ENCODE measurements at regions not wholly inside any gene's neighbourhood (a gene's known extent, or its start where the extent isn't known, plus 50 kb on each side); places are given as distances from the start of the nearest gene placed in this dataset.
"Not testable (repeated sequence)": the region's sequence is repeated elsewhere in the genome, so short reads cannot be mapped to it uniquely, and the experiment has no call there.

- DNase-seq: no peak
These were observed 72.0 kb downstream of the VCAM1 start for GRCh38 chr1:100791586-100791985.

DNA sequence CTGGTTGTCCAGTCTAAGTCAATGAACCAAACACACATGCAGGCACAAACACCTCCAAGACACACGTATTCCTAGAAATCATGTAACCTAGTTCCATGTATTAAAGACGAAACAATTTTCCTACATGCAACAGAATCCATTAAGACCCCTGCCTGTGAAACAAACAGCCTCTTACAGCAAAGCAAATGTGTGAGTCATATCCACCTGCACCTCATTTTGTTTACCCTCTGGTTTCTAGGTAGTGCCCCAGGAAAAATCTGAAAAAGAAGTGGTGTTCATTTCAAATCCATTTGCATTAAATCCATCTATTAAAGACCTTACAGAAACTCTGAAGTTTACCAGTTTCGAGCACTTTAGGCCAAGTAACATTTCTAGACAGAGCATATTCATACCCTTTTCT lies 74.1 kb downstream of the VCAM1 start:
- DNase-seq: no peak

DNA sequence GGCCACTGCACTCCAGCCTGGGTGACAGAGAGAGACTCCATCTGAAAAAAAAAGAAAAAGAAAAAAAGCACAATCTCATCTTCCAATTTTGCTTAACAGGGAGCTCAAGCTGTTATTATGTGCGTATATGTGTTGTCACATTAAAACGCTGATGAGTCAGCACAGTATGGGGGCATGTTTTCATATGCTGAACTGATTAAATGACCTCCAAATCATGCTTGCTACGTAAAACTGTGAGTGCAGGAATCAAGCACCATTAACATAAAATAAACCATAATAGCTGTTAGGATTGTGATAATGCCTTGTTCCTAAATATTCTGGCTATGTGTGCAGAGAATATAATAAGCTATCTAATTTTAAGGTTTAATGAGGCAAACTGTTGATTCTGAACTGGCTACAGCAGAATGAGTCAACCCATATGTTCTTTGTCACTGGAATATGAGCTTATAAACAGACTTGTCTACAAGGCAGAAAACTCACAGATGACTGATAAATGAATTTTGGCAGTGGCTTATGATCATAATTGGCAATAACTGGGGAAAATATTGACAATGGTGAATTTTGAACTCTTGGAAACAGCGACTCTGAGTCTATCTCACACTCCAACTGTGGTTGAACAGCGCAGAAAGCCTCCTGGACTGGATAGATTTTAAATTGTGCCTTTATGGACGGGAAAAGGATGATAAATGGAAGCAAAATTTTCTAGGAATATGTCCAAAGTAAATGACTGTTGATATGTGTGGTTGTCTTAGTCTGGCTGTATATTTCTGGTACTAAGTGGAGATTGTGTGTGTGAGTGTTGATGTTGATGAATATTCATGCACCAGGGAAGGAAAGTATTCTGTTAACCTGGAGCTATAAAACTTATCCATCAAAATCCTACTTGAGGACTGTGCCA lies 75.5 kb downstream of the VCAM1 start:
- peak in 1 of 51 donors; percentile 2 for DNase-seq

DNA sequence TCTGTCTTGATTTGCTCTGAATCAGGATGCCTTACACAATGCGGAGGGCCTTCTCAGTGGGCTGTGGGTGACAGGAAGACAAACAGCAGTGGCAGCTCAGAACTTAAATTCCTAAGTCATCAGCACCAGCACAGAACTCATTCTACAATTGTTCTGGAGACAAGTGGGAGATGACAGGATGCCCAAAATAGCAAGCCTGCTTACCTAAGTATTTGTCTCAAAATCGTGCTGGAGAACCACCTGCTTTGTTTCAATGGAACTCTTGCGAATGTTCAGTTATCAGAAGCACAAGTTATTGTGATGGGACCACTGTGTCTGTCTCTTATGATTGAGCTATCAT lies 76.1 kb downstream of the VCAM1 start:
- DNase-seq: peak in 2 of 51 donors; percentile 2 to 18

GRCh38 chr1:100796046-100796445 lies 76.5 kb downstream of the VCAM1 start:
- DNase-seq: no peak

DNA sequence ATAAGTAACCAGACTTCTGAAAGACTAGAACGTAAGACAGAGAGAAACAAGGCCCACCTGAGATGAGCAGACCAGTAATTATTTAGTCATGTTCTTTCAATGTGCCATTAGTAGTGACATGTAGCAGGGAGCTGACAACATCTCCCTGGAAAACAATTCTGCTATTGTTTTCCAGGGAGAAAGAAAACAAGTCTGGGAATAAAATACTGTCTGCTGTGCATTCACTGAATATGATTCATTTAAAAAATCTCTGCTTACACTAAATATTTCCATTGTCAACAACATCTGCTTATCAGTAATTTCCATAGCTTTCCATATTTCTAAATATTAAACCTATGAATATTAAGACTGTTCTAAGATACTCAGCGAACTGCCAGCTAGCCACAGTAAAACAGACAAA lies 80.0 kb downstream of the VCAM1 start:
- peak in 2 of 51 donors; percentile 14 to 25 for DNase-seq

DNA sequence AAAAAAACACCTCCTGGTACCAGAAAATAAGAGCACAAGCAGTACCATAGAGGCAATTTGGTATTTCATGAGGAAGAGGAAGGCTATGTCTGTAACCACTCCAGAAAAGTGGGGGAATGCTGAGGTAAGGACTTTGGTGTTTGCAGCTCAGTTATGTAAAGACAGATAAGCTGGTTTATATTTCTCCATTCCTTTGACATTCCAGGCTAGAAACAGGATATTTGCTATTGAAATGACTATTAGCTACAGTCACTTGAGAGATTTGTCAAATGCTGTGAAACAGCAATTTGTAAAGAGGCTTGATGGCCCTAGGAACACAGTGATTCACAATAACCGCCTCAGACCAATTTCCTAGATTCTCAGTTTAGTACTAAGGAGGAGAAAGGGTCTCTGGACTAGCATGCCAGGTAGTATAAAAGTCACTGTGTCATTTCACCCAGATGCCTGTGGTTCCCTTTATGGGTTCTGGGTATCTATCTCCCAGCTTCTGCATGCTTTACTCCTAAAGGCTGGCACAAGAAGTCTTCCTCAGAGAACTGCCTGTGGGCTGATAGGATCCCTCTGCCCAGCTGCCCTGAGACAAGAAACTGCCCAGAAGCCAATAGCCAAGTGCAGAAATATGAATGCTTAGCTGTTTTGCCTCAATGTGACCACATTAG lies 80.5 kb downstream of the VCAM1 start:
- peak in 1 of 51 donors; percentile 11 for DNase-seq

- DNase-seq: not testable (repeated sequence)
These were observed 81.7 kb downstream of the VCAM1 start for GRCh38 chr1:100801256-100801655.

- not testable (repeated sequence) for DNase-seq
These were observed 83.7 kb downstream of the VCAM1 start for GRCh38 chr1:100803280-100803679.

DNA sequence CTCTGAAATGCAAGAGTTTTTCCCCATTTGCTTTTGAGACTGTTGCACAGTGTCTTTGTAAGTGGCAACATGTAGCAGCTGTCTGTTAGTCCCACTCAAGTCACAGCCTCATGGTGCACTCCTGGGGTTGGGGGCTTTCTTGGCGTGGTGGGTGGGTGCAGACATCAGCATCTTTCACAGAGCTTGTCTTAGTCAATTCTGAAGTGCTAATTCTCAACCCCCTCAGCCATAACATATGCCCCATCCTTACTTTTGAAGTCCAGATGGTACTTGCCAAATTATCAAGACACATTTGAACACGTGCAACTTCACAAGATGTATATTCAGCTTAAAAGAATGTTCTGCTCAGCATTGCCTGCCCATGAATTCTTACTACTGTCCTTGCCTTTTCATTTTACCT lies 87.1 kb downstream of the VCAM1 start:
- DNase-seq: no peak

DNA sequence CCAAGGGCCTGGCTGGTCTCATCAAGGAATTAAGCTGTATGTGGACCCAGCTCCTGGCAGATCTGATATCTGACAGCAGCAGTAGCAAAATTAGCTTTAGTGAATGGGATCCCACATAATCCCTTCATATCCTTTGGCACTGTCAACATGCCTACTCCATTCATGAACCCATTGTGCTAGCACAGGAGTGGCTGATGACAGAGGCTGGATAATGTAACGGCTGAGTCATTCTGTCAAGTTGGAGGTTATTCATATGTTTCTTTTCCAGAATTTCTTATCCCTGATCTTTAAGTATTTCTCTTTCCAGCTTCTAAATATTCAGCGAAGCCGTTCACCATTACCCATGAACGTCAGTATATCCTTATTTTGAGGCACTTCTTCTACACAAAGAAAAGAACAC lies 84.3 kb downstream of the EXTL2 start:
- no peak for DNase-seq

GRCh38 chr1:100811808-100812207 lies 82.8 kb downstream of the EXTL2 start:
- no peak for DNase-seq

GRCh38 chr1:100814938-100815337 lies 79.7 kb downstream of the EXTL2 start:
- not testable (repeated sequence) for DNase-seq

GRCh38 chr1:100816049-100816448 lies 78.6 kb downstream of the EXTL2 start:
- DNase-seq: no peak

- DNase-seq: not testable (repeated sequence)
These were observed 74.4 kb downstream of the EXTL2 start for GRCh38 chr1:100820195-100820594.

GRCh38 chr1:100821919-100822318 lies 72.7 kb downstream of the EXTL2 start:
- DNase-seq: not testable (repeated sequence)

All from hypothalamus (tissue), 51 donors.